ENCODE measurements at regions not wholly inside any gene's neighbourhood (a gene's known extent, or its start where the extent isn't known, plus 50 kb on each side); places are given as distances from the start of the nearest gene placed in this dataset.

GRCh38 chr4:139611391-139611790 lies 54.2 kb upstream of the MGST2 start:
- no peak for DNase-seq
- in situ Hi-C loops (cut with HindIII; ENCODE audit: low pct_ligation_motif_present, low pct_unique_long_range_greater_than_20kb, low sequenced_read_pairs), result no loop called here

DNA sequence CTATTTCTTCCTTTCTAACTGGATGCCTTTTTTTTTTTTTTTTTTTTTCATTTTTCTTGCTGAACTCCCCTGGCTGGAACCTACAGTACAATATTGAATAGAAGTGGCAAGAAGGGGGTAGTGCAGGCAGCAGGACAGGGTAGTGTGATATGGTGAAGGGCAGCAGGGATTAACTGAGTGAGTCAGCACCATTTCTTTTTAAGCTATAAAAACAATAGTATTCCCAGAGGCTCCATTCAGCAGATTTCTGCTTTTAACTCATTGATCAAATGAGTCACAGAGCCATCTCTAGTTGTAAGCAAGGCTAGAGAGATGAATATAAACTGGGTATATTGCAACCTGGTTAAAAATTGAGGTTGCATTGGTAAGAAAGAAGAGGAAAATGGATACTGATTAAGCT lies 53.6 kb upstream of the SETD7 start:
- DNase-seq, result no peak
- in situ Hi-C loops (cut with HindIII; ENCODE audit: low pct_ligation_motif_present, low pct_unique_long_range_greater_than_20kb, low sequenced_read_pairs), result no loop called here

DNA sequence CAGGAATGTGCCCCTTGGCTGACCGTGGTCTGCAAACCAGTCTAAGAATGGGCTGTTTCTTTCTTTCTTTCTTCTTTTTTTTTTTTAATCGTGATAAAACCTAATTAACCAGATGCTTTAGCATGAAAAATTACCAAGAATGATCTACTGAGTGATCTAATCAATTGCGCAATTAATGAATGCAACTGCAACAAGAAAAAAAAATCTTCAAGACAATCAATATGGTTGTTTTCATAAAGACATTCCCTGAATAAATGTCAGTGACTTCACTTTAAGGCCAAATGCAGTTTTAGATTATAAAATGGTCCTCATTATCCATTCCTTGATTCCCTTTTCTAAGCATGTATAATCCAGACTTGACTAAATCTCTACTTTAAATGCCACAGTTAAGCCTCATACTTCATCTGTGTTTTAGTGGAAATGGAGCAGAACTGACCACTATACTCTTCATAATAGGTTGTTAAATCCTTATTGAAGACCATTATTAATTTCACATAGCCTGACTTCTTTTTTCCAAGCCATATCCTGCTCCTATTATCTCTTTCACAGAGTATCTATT lies 51.6 kb upstream of the SETD7 start:
- in situ Hi-C loops (cut with HindIII; ENCODE audit: low pct_ligation_motif_present, low pct_unique_long_range_greater_than_20kb, low sequenced_read_pairs), result no loop called here
- DNase-seq, result no peak

DNA sequence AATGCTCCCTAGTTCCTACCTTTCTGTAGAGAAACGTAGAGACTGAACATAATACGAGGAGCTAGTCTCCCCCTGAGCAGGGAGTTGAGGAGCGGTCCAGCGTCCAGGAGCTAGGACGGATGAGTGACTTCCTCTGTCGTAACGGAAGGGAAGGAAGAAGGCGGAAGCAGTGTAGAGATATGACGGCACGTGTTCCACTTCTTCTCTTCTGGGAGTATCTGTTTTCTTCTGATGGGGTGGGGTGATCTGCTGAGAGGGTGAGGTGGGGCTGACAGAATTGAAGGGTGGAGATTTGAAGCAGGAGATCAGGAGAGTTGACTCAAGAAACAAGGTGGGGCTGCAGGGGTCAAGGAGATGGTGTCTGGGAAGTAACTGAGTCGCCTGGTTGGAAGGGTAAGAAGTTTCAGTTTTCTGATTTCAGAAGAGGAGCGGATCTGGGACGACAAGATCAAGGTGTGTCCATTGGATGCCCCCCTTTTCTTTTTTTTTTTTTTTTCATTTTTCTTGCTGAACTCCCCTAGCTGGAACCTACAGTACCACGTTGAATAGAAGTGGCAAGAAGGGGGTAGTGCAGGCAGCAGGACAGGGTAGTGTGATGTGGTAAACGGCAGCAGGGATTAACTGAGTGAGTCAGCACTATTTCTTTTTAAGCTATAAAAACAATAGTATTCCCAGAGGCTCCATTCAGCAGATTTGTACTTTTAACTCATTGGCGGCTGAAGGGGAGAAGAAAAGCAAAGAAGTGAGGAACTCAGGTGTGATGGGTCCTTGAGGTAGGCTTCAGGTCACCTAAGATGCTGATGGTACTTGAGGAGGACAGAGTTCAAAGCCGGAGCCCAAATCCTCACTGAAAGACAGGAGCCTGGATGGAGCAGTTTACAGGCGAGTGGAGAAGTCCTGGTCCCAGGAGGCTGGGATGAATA lies 50.8 kb upstream of the SETD7 start:
- in situ Hi-C loops (cut with HindIII; ENCODE audit: low pct_ligation_motif_present, low pct_unique_long_range_greater_than_20kb, low sequenced_read_pairs), result no loop called here
- peak; percentile 35 for DNase-seq

GRCh38 chr4:139606103-139606502 lies 50.1 kb upstream of the SETD7 start:
- in situ Hi-C loops (cut with HindIII; ENCODE audit: low pct_ligation_motif_present, low pct_unique_long_range_greater_than_20kb, low sequenced_read_pairs), result no loop called here
- DNase-seq, result no peak

Data from ACHN (cell line).